ENCODE measurements at regions not wholly inside any gene's neighbourhood (a gene's known extent, or its start where the extent isn't known, plus 50 kb on each side); places are given as distances from the start of the nearest gene placed in this dataset.
"Not testable (repeated sequence)": the region's sequence is repeated elsewhere in the genome, so short reads cannot be mapped to it uniquely, and the experiment has no call there.

DNA sequence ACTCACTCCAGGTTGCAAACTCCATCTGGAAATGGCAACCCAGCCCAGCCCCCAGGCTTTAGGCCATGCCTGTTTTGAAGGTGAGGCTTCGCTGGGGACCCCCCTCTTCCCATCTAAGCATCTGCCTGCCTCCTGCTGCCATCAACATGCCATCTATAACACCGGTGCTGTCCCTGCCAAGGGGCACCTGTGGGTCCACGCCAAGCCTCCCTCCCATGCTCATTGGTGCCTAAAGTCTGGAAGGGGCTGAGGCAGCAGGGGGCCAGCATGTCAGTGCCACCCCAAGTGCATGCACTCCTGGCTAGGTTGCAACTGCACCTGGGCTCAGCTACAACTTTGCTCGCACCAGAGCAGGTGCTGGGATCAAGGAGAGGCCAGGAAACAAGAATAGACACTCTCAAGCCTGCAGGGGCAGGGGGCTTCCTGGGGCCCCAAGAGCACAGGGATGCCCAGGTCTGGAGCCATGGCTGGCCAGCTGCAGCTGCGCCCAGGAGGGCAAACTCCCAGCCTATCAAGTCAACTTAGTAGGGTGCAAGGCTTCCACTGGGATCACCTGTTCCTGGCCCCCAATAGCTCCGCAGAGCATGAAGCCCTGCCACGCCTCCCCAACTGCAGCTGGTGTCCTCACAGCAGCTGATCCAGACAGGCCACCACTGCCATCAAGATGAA is 151.3 kb upstream of the HSF2 start:
- H3K4me1 ChIP-seq (ENCODE audit: control insufficient read depth, insufficient read depth, low read length) = no peaks in the 10 kb centered on the region
- H3K27ac ChIP-seq (ENCODE audit: low read depth, low read length) = no peak overlapping the region
- no peaks in the 10 kb centered on the region for H3K36me3 ChIP-seq (ENCODE audit: control insufficient read depth, insufficient read depth, low read length)
- H3K9me3 ChIP-seq (ENCODE audit: control insufficient read depth, insufficient read depth, low read length) = peaks cover 10% of the 10 kb centered on the region
- no peaks in the 10 kb centered on the region for H3K27me3 ChIP-seq (ENCODE audit: control insufficient read depth, insufficient read depth, low read length)
- no peak for DNase-seq (ENCODE audit: low read depth in 4 of 6, low spot score in 6 of 6)
- no peak overlapping the region for H3K4me3 ChIP-seq (ENCODE audit: low read depth, low read length)
- WGBS (ENCODE audit: insufficient coverage) = 92% methylated on average over 7 of the region's 7 CpGs

DNA sequence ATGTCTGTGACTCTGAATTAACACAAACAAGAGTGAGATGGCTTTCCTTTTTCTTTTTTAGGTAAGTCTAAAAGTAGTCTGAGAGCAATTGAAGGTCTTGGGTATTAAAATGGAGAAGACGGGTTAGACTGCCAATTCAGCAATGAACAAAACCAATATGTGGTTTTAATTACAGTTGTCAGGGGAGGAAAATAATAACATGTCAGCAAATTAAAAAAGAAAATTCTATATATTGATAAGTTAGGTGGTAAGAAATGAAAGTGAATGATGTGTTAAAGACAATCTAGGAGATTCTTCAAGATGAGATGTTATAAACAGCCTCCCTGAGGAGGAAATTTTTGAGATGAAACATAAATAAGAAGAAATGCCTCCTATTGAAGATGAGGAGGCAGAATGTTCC is 150.6 kb upstream of the HSF2 start:
- peaks cover 8% of the 10 kb centered on the region for H3K9me3 ChIP-seq (ENCODE audit: control insufficient read depth, insufficient read depth, low read length)
- H3K27me3 ChIP-seq (ENCODE audit: control insufficient read depth, insufficient read depth, low read length) = no peaks in the 10 kb centered on the region
- no peak for DNase-seq (ENCODE audit: low read depth in 4 of 6, low spot score in 6 of 6)
- no peak overlapping the region for H3K4me3 ChIP-seq (ENCODE audit: low read depth, low read length)
- no CpG with 5 or more reads among the region's 1 CpG for WGBS (ENCODE audit: insufficient coverage)
- no peaks in the 10 kb centered on the region for H3K36me3 ChIP-seq (ENCODE audit: control insufficient read depth, insufficient read depth, low read length)
- no peak overlapping the region for H3K27ac ChIP-seq (ENCODE audit: low read depth, low read length)
- H3K4me1 ChIP-seq (ENCODE audit: control insufficient read depth, insufficient read depth, low read length) = no peaks in the 10 kb centered on the region

DNA sequence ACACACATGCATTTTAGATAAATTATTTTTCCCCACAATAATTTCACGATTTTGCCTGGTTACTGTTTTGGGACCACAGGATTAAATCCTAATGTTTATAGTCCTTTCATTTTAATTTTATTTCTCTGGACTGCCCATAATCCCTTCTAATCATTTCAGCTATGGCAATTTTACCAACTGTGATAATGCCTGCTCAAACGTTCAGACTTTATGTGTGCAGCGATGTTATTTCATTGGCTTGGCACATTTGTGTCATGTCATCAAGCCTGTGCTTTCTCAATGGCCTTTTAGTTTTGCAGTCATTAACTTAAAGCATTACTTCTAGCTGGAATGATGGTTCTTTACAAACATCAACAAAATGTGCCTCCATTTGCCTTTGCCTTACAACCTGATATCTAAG is 140.6 kb upstream of the HSF2 start:
- H3K27me3 ChIP-seq (ENCODE audit: control insufficient read depth, insufficient read depth, low read length) = no peaks in the 10 kb centered on the region
- H3K27ac ChIP-seq (ENCODE audit: low read depth, low read length) = no peak overlapping the region
- no peaks in the 10 kb centered on the region for H3K36me3 ChIP-seq (ENCODE audit: control insufficient read depth, insufficient read depth, low read length)
- H3K4me1 ChIP-seq (ENCODE audit: control insufficient read depth, insufficient read depth, low read length) = no peaks in the 10 kb centered on the region
- WGBS (ENCODE audit: insufficient coverage) = 82% methylated on average over 2 of the region's 3 CpGs
- H3K4me3 ChIP-seq (ENCODE audit: low read depth, low read length) = no peak overlapping the region
- peak in 1 of 6 donors; percentile 61 for DNase-seq (ENCODE audit: low read depth in 4 of 6, low spot score in 6 of 6)
- H3K9me3 ChIP-seq (ENCODE audit: control insufficient read depth, insufficient read depth, low read length) = peaks cover 2% of the 10 kb centered on the region

DNA sequence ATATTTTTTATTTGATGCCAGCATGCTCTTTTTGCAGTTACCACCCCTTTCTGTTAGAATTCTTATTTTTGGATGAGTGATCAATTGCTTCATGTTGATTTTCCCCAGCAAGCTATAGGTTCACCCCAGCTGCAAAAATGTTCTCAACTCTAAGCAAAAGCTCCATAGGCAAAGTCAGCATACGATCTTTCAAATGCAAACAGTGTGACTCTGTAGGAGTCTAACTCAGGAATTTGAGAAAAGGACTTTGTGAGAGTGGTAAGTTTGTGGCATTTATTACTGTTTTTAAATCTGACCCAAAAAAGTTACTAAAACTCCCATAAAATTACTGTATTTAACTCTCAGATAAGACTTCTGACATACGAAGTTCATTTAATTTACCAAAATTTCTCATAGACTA is 134.9 kb upstream of the HSF2 start:
- Histone ChIP-seq H3K9me3 (ENCODE audit: control insufficient read depth, insufficient read depth, low read length) (peaks cover 2% of the 10 kb centered on the region), H3K36me3 (ENCODE audit: control insufficient read depth, insufficient read depth, low read length) (no peaks in the 10 kb centered on the region), H3K27ac (ENCODE audit: low read depth, low read length) (no peak overlapping the region), H3K27me3 (ENCODE audit: control insufficient read depth, insufficient read depth, low read length) (no peaks in the 10 kb centered on the region), H3K4me1 (ENCODE audit: control insufficient read depth, insufficient read depth, low read length) (no peaks in the 10 kb centered on the region), H3K4me3 (ENCODE audit: low read depth, low read length) (no peak overlapping the region)
- WGBS (ENCODE audit: insufficient coverage) = no CpG with 5 or more reads among the region's 2 CpGs
- peak in 1 of 6 donors; percentile 38 for DNase-seq (ENCODE audit: low read depth in 4 of 6, low spot score in 6 of 6)

DNA sequence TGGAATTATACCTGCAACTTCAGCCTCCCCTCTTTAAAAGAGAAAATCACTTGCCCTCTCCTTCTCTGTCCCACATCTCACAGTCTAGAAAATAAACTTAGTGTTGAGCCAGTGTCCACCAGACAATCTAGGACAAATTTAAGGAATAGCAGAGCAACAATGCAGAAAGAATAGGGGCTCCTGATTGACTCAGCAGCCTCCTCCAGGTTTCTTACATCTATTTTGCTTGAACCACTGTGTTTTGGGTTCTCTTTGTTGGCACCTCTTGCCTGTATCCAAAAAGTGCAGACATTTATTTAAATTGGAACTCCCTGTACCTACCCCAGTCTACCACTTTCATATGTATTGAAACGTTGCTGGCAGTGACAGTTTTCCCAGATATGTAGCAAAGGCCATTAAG is 133.7 kb upstream of the HSF2 start:
- peaks cover 2% of the 10 kb centered on the region for H3K9me3 ChIP-seq (ENCODE audit: control insufficient read depth, insufficient read depth, low read length)
- H3K27me3 ChIP-seq (ENCODE audit: control insufficient read depth, insufficient read depth, low read length) = no peaks in the 10 kb centered on the region
- H3K27ac ChIP-seq (ENCODE audit: low read depth, low read length) = no peak overlapping the region
- no peaks in the 10 kb centered on the region for H3K4me1 ChIP-seq (ENCODE audit: control insufficient read depth, insufficient read depth, low read length)
- H3K4me3 ChIP-seq (ENCODE audit: low read depth, low read length) = no peak overlapping the region
- no peaks in the 10 kb centered on the region for H3K36me3 ChIP-seq (ENCODE audit: control insufficient read depth, insufficient read depth, low read length)
- 83% methylated on average over 1 of the region's 1 CpG for WGBS (ENCODE audit: insufficient coverage)
- DNase-seq (ENCODE audit: low read depth in 4 of 6, low spot score in 6 of 6) = no peak

DNA sequence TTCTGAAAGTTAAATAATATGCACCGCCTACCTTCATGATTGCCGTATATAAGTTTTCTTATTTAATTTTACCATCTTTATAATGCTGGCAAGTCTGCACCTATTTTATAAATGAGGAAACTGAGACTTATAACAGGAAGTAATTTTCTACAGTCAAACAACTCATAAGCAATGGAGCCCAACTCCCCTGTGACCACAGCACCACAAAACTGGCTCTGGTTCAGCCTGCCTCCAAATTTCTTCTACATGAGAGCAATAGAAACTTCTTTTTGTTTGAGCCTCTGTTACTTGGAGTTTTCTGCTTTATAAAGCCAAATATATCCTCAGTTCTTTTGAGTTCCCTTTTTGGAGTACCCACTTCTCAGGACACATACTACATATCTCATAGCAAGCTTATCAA is 131.1 kb upstream of the HSF2 start:
- Histone ChIP-seq H3K36me3 (ENCODE audit: control insufficient read depth, insufficient read depth, low read length) (no peaks in the 10 kb centered on the region), H3K4me3 (ENCODE audit: low read depth, low read length) (no peak overlapping the region), H3K4me1 (ENCODE audit: control insufficient read depth, insufficient read depth, low read length) (no peaks in the 10 kb centered on the region), H3K9me3 (ENCODE audit: control insufficient read depth, insufficient read depth, low read length) (no peaks in the 10 kb centered on the region), H3K27ac (ENCODE audit: low read depth, low read length) (no peak overlapping the region), H3K27me3 (ENCODE audit: control insufficient read depth, insufficient read depth, low read length) (no peaks in the 10 kb centered on the region)
- DNase-seq (ENCODE audit: low read depth in 4 of 6, low spot score in 6 of 6) = no peak
- no CpG with 5 or more reads among the region's 2 CpGs for WGBS (ENCODE audit: insufficient coverage)

DNA sequence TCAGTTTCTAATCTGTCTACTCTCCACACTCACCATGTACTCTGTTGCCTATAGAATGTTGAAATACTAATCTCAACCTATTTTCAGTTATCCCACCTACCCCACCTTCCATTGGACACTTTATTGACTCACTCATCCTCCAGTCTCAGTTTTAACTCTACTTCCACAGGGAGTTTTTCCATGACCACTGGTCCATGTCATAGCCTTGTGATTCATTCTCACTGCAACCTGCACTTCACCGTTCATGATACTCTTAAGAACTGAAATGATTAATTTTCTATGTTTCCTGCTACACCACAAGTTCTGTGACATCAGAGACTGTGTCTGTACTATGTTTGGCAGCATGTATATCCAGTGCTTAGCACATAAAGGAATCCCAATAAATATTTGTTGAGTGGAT is 122.8 kb upstream of the HSF2 start:
- H3K4me3 ChIP-seq (ENCODE audit: low read depth, low read length) = no peak overlapping the region
- no peak for DNase-seq (ENCODE audit: low read depth in 4 of 6, low spot score in 6 of 6)
- H3K27ac ChIP-seq (ENCODE audit: low read depth, low read length) = no peak overlapping the region
- no peaks in the 10 kb centered on the region for H3K27me3 ChIP-seq (ENCODE audit: control insufficient read depth, insufficient read depth, low read length)
- WGBS (ENCODE audit: insufficient coverage) = no CpG with 5 or more reads among the region's 1 CpG
- H3K9me3 ChIP-seq (ENCODE audit: control insufficient read depth, insufficient read depth, low read length) = no peaks in the 10 kb centered on the region
- H3K4me1 ChIP-seq (ENCODE audit: control insufficient read depth, insufficient read depth, low read length) = no peaks in the 10 kb centered on the region
- no peaks in the 10 kb centered on the region for H3K36me3 ChIP-seq (ENCODE audit: control insufficient read depth, insufficient read depth, low read length)

DNA sequence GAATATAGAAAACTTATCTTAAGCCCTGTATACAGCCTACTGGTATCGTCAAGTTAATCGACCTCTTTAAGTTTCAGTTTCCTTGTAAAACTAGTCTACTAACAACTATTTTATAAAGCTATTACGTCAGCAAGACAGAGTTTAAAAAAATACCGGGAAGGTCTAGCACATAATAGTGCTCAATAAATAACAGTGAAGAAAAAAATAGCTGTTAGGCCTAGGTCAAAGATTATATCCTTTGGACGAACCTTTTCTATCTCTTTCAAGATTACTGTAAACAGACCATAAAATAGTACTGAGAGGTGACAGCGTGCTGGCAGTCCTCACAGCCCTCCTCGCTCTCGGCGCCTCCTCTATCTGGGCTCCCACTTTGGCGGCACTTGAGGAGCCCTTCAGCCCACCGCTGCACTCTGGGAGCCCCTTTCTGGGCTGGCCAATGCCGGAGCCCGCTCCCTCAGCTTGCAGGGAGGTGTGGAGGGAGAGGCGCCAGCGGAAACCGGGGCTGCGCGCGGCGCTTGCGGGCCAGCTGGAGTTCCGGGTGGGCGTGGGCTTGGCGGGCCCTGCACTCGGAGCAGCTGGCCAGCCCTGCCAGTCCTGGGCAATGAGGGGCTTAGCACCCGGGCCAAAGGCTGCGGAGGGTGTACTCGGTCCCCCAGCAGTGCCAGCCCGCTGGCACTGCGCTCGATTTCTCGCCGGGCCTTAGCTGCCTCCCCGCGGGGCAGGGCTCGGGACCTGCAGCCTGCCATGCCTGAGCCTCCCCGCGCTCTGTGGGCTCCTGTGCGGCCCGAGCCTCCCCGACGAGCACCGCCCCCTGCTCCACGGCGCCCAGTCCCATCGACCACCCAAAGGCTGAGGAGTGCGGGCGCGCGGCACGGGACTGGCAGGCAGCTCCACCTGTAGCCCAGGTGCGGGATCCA is 119.1 kb upstream of the HSF2 start:
- H3K9me3 ChIP-seq (ENCODE audit: control insufficient read depth, insufficient read depth, low read length); H3K27me3 ChIP-seq (ENCODE audit: control insufficient read depth, insufficient read depth, low read length); DNase-seq (ENCODE audit: low read depth in 4 of 6, low spot score in 6 of 6); H3K4me3 ChIP-seq (ENCODE audit: low read depth, low read length); H3K27ac ChIP-seq (ENCODE audit: low read depth, low read length); H3K36me3 ChIP-seq (ENCODE audit: control insufficient read depth, insufficient read depth, low read length); H3K4me1 ChIP-seq (ENCODE audit: control insufficient read depth, insufficient read depth, low read length): not testable (repeated sequence)
- WGBS (ENCODE audit: insufficient coverage) = 97% methylated on average over 46 of the region's 52 CpGs

DNA sequence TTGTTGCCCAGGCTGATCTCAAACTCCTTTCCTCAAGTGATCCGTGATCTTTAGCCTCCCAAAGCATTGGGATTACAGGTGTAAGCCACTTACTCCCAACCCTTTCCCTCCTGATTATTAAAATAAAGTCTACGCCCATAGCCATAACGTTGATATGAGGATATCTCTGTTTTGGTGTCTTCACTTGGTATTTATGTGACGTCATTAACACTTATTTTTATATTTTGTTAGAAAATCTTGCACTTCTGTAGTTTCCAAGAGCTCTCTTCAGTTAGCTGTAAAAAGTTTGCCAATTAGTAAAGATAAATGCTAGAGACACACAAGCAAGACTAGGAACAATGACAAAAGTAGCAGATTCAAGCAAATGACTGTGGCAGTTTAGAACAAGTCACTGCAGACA is 115.6 kb upstream of the HSF2 start:
- Histone ChIP-seq H3K36me3 (ENCODE audit: control insufficient read depth, insufficient read depth, low read length) (no peaks in the 10 kb centered on the region), H3K27me3 (ENCODE audit: control insufficient read depth, insufficient read depth, low read length) (no peaks in the 10 kb centered on the region), H3K9me3 (ENCODE audit: control insufficient read depth, insufficient read depth, low read length) (no peaks in the 10 kb centered on the region), H3K4me1 (ENCODE audit: control insufficient read depth, insufficient read depth, low read length) (no peaks in the 10 kb centered on the region), H3K4me3 (ENCODE audit: low read depth, low read length) (no peak overlapping the region), H3K27ac (ENCODE audit: low read depth, low read length) (no peak overlapping the region)
- no CpG with 5 or more reads among the region's 4 CpGs for WGBS (ENCODE audit: insufficient coverage)
- DNase-seq (ENCODE audit: low read depth in 4 of 6, low spot score in 6 of 6) = no peak

DNA sequence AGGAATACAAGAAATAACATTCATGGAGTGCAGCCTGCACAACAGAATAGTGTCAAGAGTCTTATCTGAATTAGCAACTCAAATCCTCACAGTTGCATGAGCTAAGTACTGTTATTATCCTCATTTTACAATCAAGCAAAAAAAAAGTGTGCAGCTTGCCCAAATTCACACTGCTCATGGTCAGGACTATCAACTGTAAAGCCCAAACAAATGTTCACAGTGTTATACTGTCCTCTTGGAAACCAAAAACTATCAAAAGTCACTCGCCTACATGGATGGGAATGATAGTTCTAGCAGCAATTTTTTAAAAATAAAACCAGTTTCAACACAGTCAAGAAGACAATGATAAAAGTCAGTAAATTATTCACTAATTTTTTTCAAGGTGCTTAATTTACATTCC is 114.6 kb upstream of the HSF2 start:
- no peaks in the 10 kb centered on the region for H3K9me3 ChIP-seq (ENCODE audit: control insufficient read depth, insufficient read depth, low read length)
- no peak for DNase-seq (ENCODE audit: low read depth in 4 of 6, low spot score in 6 of 6)
- no CpG with 5 or more reads among the region's 1 CpG for WGBS (ENCODE audit: insufficient coverage)
- no peak overlapping the region for H3K4me3 ChIP-seq (ENCODE audit: low read depth, low read length)
- no peaks in the 10 kb centered on the region for H3K27me3 ChIP-seq (ENCODE audit: control insufficient read depth, insufficient read depth, low read length)
- no peaks in the 10 kb centered on the region for H3K36me3 ChIP-seq (ENCODE audit: control insufficient read depth, insufficient read depth, low read length)
- H3K4me1 ChIP-seq (ENCODE audit: control insufficient read depth, insufficient read depth, low read length) = no peaks in the 10 kb centered on the region
- no peak overlapping the region for H3K27ac ChIP-seq (ENCODE audit: low read depth, low read length)

Data from spinal cord (tissue), 9 donors.